ENCODE measurements at regions not wholly inside any gene's neighbourhood (a gene's known extent, or its start where the extent isn't known, plus 50 kb on each side); places are given as distances from the start of the nearest gene placed in this dataset.

GRCh38 chr2:109066501-109066900 lies 62.5 kb upstream of the SH3RF3 start:
- no peak for TF ChIP-seq MYC (IDR thresholded peaks at IDR 0.05; ENCODE audit: low read depth, low read length)
- TF ChIP-seq CTCF (IDR thresholded peaks at IDR 0.05; ENCODE audit: low read depth, low read length) = no peak
- TF ChIP-seq, protein P1, sequence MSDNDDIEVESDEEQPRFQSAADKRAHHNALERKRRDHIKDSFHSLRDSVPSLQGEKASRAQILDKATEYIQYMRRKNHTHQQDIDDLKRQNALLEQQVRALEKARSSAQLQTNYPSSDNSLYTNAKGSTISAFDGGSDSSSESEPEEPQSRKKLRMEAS (IDR thresholded peaks at IDR 0.05; ENCODE audit: low read depth, low read length) = no peak
- TF ChIP-seq POLR2A (IDR thresholded peaks at IDR 0.05; ENCODE audit: extremely low read depth, insufficient read length) = no peak
- DNase-seq (ENCODE audit: low read depth) = no peak
- no peak overlapping the region for H3K4me3 ChIP-seq (ENCODE audit: low read depth, low read length)

- DNase-seq (ENCODE audit: low read depth) = no peak
- no peak overlapping the region for H3K4me3 ChIP-seq (ENCODE audit: low read depth, low read length)
- TF ChIP-seq, protein P1 (IDR thresholded peaks at IDR 0.05; ENCODE audit: low read depth, low read length) = no peak
- TF ChIP-seq POLR2A (IDR thresholded peaks at IDR 0.05; ENCODE audit: extremely low read depth, insufficient read length) (no peak), MYC (IDR thresholded peaks at IDR 0.05; ENCODE audit: low read depth, low read length) (no peak), CTCF (IDR thresholded peaks at IDR 0.05; ENCODE audit: low read depth, low read length) (no peak)
Observed at GRCh38 chr2:109065391-109065734, 63.6 kb upstream of the SH3RF3 start.

- no peak overlapping the region for H3K4me3 ChIP-seq (ENCODE audit: low read depth, low read length)
- DNase-seq (ENCODE audit: low read depth) = no peak
- TF ChIP-seq POLR2A (IDR thresholded peaks at IDR 0.05; ENCODE audit: extremely low read depth, insufficient read length) (no peak), CTCF (IDR thresholded peaks at IDR 0.05; ENCODE audit: low read depth, low read length) (no peak), MYC (IDR thresholded peaks at IDR 0.05; ENCODE audit: low read depth, low read length) (no peak)
- TF ChIP-seq, protein P1 (IDR thresholded peaks at IDR 0.05; ENCODE audit: low read depth, low read length) = no peak
Observed at GRCh38 chr2:109064660-109065390, 64.2 kb upstream of the SH3RF3 start.

DNA sequence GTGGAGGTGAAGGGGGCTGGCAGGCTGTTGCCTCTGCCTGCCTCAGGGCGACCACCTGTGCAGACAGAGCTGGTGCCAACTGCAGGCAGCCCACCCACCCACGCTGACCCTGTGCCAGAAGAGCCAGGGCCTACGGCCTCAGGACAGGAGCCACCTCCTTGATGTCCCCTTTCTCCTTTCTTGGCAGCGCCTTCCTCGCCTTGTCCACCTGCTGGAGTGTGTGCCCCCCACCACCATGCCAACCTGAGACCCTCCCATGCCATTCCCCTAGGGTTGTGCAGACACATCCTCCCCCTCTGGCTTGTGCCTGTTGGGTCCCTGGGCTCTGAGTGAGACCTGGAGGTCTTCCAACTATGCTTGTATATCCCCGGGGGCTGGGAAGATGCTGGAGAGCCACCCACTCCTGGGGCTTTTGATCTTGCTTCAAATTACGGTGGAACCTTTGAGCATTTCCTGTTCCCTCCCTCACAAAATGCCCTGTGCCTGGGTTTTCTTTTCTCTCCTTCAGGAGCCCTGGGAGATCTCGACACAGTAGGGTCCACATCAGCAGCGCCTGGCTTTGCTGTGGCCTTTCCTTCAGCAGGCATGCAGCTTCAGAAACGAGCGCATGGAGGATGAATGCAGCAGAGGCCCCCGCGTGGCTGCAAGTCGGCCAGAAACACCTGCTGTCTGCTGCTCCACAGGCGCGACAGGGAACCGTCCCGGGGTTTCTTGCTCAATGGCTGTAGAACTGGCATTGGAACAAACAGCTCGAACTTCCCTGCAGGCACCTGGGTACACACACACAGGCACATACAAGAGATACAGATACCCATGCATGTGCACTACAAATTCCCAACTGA lies 65.9 kb upstream of the SH3RF3 start:
- TF ChIP-seq, protein P1 (IDR thresholded peaks at IDR 0.05; ENCODE audit: low read depth, low read length) = no peak
- TF ChIP-seq MYC (IDR thresholded peaks at IDR 0.05; ENCODE audit: low read depth, low read length) = no peak
- no peak for TF ChIP-seq CTCF (IDR thresholded peaks at IDR 0.05; ENCODE audit: low read depth, low read length)
- no peak for TF ChIP-seq POLR2A (IDR thresholded peaks at IDR 0.05; ENCODE audit: extremely low read depth, insufficient read length)
- no peak for DNase-seq (ENCODE audit: low read depth)
- H3K4me3 ChIP-seq (ENCODE audit: low read depth, low read length) = no peak overlapping the region

- no peak for DNase-seq (ENCODE audit: low read depth)
- H3K4me3 ChIP-seq (ENCODE audit: low read depth, low read length) = no peak overlapping the region
- TF ChIP-seq CTCF (IDR thresholded peaks at IDR 0.05; ENCODE audit: low read depth, low read length) (no peak), MYC (IDR thresholded peaks at IDR 0.05; ENCODE audit: low read depth, low read length) (no peak), POLR2A (IDR thresholded peaks at IDR 0.05; ENCODE audit: extremely low read depth, insufficient read length) (no peak)
- TF ChIP-seq, protein P1 (IDR thresholded peaks at IDR 0.05; ENCODE audit: low read depth, low read length) = no peak
Observed at GRCh38 chr2:109062145-109062858, 66.7 kb upstream of the SH3RF3 start.
